ENCODE measurements at regions not wholly inside any gene's neighbourhood (a gene's known extent, or its start where the extent isn't known, plus 50 kb on each side); places are given as distances from the start of the nearest gene placed in this dataset.

DNA sequence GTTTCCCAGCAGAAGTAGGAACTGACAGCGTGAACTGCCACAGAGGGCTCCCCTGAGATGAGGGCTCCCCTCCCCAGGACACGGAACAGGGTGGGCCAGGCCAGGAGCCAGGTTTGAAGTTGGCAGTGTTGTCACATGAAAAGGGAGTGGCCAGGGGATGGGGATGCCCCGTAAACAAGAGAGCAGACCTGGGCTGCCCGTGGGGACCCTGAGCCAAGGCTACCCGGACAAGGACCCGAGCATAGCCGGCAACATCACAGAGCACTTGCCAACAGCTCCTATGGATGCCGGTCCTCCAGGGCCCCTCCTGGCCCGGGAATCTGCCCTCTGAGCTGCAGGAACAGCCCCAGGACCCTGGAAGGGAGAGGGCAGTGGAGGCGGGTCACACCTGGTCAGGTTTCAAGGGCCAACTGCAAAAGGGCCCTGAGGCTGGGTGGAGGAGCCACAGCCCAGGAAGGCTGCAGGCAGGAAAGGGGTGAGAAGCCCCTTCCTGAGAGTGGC lies 102.1 kb downstream of the CPZ start:
- DNase-seq (ENCODE audit: low spot score): no peak
- Mint-ChIP-seq H3K4me3 (ENCODE audit: unreplicated experiment) (no peak overlapping the region), H3K9me3 (ENCODE audit: unreplicated experiment) (no peaks in the 10 kb centered on the region), H3K27me3 (ENCODE audit: unreplicated experiment) (peaks cover 6% of the 10 kb centered on the region), H3K36me3 (ENCODE audit: low read depth, unreplicated experiment) (no peaks in the 10 kb centered on the region), H3K4me1 (ENCODE audit: unreplicated experiment) (no peaks in the 10 kb centered on the region), H3K27ac (ENCODE audit: unreplicated experiment) (no peak overlapping the region)
- TF ChIP-seq, protein P1, sequence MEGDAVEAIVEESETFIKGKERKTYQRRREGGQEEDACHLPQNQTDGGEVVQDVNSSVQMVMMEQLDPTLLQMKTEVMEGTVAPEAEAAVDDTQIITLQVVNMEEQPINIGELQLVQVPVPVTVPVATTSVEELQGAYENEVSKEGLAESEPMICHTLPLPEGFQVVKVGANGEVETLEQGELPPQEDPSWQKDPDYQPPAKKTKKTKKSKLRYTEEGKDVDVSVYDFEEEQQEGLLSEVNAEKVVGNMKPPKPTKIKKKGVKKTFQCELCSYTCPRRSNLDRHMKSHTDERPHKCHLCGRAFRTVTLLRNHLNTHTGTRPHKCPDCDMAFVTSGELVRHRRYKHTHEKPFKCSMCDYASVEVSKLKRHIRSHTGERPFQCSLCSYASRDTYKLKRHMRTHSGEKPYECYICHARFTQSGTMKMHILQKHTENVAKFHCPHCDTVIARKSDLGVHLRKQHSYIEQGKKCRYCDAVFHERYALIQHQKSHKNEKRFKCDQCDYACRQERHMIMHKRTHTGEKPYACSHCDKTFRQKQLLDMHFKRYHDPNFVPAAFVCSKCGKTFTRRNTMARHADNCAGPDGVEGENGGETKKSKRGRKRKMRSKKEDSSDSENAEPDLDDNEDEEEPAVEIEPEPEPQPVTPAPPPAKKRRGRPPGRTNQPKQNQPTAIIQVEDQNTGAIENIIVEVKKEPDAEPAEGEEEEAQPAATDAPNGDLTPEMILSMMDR (IDR thresholded peaks at IDR 0.05; ENCODE audit: unreplicated experiment): no peak

- no peaks in the 10 kb centered on the region for H3K4me1 Mint-ChIP-seq (ENCODE audit: unreplicated experiment)
- H3K27ac Mint-ChIP-seq (ENCODE audit: unreplicated experiment): no peak overlapping the region
- no peak for DNase-seq (ENCODE audit: low spot score)
- peaks cover 6% of the 10 kb centered on the region for H3K27me3 Mint-ChIP-seq (ENCODE audit: unreplicated experiment)
- no peaks in the 10 kb centered on the region for H3K36me3 Mint-ChIP-seq (ENCODE audit: low read depth, unreplicated experiment)
- no peaks in the 10 kb centered on the region for H3K9me3 Mint-ChIP-seq (ENCODE audit: unreplicated experiment)
- TF ChIP-seq, protein P1 (IDR thresholded peaks at IDR 0.05; ENCODE audit: unreplicated experiment): no peak
- H3K4me3 Mint-ChIP-seq (ENCODE audit: unreplicated experiment): no peak overlapping the region
Observed at GRCh38 chr4:8694226-8694625, 101.7 kb downstream of the CPZ start.

DNA sequence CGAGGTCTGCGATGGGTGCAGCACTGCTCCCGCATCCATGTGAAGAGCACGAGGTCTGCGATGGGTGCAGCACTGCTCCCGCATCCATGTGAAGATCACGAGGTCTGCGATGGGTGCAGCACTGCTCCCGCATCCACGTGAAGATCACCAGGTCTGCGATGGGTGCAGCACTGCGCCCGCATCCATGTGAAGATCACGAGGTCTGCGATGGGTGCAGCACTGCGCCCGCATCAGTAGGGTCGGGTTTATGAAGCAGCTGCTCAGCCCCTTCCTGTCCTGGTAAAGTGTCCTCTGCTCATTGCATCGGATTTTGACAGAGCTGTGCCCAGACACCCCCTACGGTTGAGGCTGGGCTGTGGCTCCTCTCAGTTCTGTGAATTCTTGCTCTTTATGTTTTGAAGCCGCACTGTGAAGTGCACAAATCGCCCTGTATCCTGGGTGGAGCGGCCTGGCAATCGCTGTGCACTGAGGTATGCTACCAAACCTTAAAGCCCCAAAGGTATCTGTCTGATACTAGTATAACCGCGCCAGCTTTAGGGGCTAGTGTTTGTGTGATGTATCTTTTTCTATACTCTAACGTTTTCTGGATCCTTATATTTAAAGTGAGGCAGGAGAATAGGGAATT lies 98.7 kb downstream of the CPZ start:
- Mint-ChIP-seq H3K4me1 (ENCODE audit: unreplicated experiment) (peaks cover 7% of the 10 kb centered on the region), H3K36me3 (ENCODE audit: low read depth, unreplicated experiment) (no peaks in the 10 kb centered on the region), H3K9me3 (ENCODE audit: unreplicated experiment) (no peaks in the 10 kb centered on the region), H3K27ac (ENCODE audit: unreplicated experiment) (no peak overlapping the region), H3K4me3 (ENCODE audit: unreplicated experiment) (no peak overlapping the region), H3K27me3 (ENCODE audit: unreplicated experiment) (peaks cover 11% of the 10 kb centered on the region)
- TF ChIP-seq, protein P1 (IDR thresholded peaks at IDR 0.05; ENCODE audit: unreplicated experiment): no peak
- no peak for DNase-seq (ENCODE audit: low spot score)

DNA sequence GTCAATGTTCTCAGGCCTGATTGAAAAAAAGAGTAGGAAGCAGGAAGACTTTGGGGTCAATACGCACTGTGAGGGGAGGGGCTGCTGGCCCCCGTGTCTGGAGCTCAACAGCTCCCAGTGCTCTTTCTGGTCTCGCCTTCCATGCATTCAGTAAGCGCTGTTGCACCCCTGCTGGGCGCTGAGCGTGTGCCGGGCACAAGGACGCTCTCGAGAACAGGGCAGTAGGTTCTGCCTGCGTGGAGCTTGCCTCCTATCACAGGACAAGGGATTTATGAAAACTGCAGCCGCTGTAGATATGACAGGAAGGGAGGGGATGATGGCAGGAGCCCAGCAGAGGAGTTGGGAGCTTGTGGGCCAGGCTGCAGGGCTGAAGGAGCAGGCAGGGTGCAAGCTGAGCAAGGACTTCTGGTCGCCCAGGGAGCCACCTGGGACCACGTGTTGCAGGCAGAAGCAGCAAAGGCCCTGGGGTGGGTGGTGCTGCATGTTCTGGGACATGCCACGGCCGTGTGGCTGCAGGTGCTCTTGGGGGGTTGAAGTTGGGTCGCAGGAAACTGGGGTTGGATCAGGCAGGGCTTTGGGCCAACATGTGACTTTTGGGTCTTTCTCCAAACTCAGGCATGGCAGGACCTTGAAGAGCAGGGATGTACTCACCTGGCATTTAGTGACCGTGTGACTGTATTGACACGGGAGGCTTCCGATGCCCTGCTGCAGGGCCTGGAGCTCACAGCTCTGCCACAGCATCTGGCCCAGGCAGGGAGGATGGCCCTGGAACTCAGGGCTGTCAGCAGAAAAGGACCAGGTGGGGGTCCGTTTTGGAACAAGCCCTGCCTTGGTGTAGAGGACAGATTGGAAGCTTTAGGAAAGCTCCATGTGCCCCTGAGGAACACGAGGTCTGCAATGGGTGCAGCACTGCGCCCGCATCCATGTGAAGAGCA lies 97.9 kb downstream of the CPZ start:
- no peak for DNase-seq (ENCODE audit: low spot score)
- no peaks in the 10 kb centered on the region for H3K36me3 Mint-ChIP-seq (ENCODE audit: low read depth, unreplicated experiment)

More for the DNA sequence above, 97.9 kb downstream of the CPZ start:
- Mint-ChIP-seq H3K4me1 (ENCODE audit: unreplicated experiment) (peaks cover 7% of the 10 kb centered on the region), H3K27ac (ENCODE audit: unreplicated experiment) (no peak overlapping the region), H3K9me3 (ENCODE audit: unreplicated experiment) (no peaks in the 10 kb centered on the region), H3K27me3 (ENCODE audit: unreplicated experiment) (peaks cover 15% of the 10 kb centered on the region), H3K4me3 (ENCODE audit: unreplicated experiment) (no peak overlapping the region)
- TF ChIP-seq, protein P1 (IDR thresholded peaks at IDR 0.05; ENCODE audit: unreplicated experiment): no peak

All from endothelial cell (in vitro differentiated cells).